ENCODE measurements at regions not wholly inside any gene's neighbourhood (a gene's known extent, or its start where the extent isn't known, plus 50 kb on each side); places are given as distances from the start of the nearest gene placed in this dataset.

- TF ChIP-seq CTCF (IDR thresholded peaks at IDR 0.05; ENCODE audit: poor library complexity) (no peak), EZH2 (IDR thresholded peaks at IDR 0.05; ENCODE audit: borderline replicate concordance) (no peak)
Observed at GRCh38 chr5:89973516-89973915, 436.0 kb downstream of the CETN3 start.
